HEK293T (cell line): ENCODE measurements at regions not wholly inside any gene's neighbourhood (a gene's known extent, or its start where the extent isn't known, plus 50 kb on each side); places are given as distances from the start of the nearest gene placed in this dataset.

Experiments used
- CTCF ChIA-PET: fragments of 350-600 bp; formaldehyde crosslinking; extraction: SDS; loops from one replicate; lab custom pipeline; 2021; ENCODE audit warnings: antibody characterized with exemption, inconsistent platforms; lab: Yijun Ruan, JAX
- POLR2A ChIA-PET: fragments of 350-600 bp; formaldehyde crosslinking; extraction: SDS; loops from one replicate; lab custom pipeline; 2020; ENCODE audit warnings: antibody characterized with exemption, inconsistent platforms; lab: Yijun Ruan, JAX
- DNase-seq: peaks from one replicate; pipeline ENCODE4 v3.0.0; 2012; ENCODE audit warnings: mixed read lengths; ENCODE audit errors: extremely low spot score
- ARNT ChIP-seq: fragments of 450-650 bp; IDR thresholded peaks from 2 replicates; pipeline ENCODE4 v1.6.1; 2017; ENCODE audit warnings: mild to moderate bottlenecking
- BHLHE40 ChIP-seq: fragments of 450-650 bp; IDR thresholded peaks from 2 replicates; pipeline ENCODE4 v1.6.1; 2016; ENCODE audit warnings: mild to moderate bottlenecking, moderate library complexity, borderline replicate concordance
- CTBP1 ChIP-seq: fragments of 450-650 bp; IDR thresholded peaks from 2 replicates; pipeline ENCODE4 v1.6.1; 2016; ENCODE audit warnings: borderline replicate concordance
- ELF4 ChIP-seq: fragments of 450-650 bp; IDR thresholded peaks from 2 replicates; pipeline ENCODE4 v1.6.1; 2017; ENCODE audit warnings: antibody characterized with exemption
- FOXA1 ChIP-seq: fragments of 450-650 bp; IDR thresholded peaks from 2 replicates; pipeline ENCODE4 v1.6.1; 2016; ENCODE audit warnings: mild to moderate bottlenecking
- FOXK2 ChIP-seq: fragments of 450-650 bp; IDR thresholded peaks from 2 replicates; pipeline ENCODE4 v1.6.1; 2016; ENCODE audit warnings: mild to moderate bottlenecking
- FOXM1 ChIP-seq: fragments of 450-650 bp; IDR thresholded peaks from 2 replicates; pipeline ENCODE4 v1.6.1; 2017; ENCODE audit warnings: mild to moderate bottlenecking, borderline replicate concordance
- HDGF ChIP-seq: fragments of 450-650 bp; IDR thresholded peaks from 2 replicates; pipeline ENCODE4 v1.6.1; 2017; ENCODE audit warnings: antibody characterized with exemption, borderline replicate concordance
- L3MBTL2 ChIP-seq: fragments of 450-650 bp; conservative IDR thresholded peaks from 2 replicates; pipeline ENCODE4 v1.6.1; 2016; ENCODE audit warnings: mild to moderate bottlenecking
- LEF1 ChIP-seq: fragments of 450-650 bp; IDR thresholded peaks from 2 replicates; pipeline ENCODE4 v1.6.1; 2017; ENCODE audit warnings: mild to moderate bottlenecking, borderline replicate concordance
- NFRKB ChIP-seq: fragments of 450-650 bp; IDR thresholded peaks from 2 replicates; pipeline ENCODE4 v1.6.1; 2016; ENCODE audit warnings: mild to moderate bottlenecking, moderate library complexity
- PKNOX1 ChIP-seq: fragments of 450-650 bp; IDR thresholded peaks from 2 replicates; pipeline ENCODE4 v1.6.1; 2016
- SP1 ChIP-seq: fragments of 450-650 bp; IDR thresholded peaks from 2 replicates; pipeline ENCODE4 v1.6.1; 2017
- SUZ12 ChIP-seq: fragments of 450-650 bp; IDR thresholded peaks from 2 replicates; pipeline ENCODE4 v1.6.1; 2016; ENCODE audit warnings: mild to moderate bottlenecking
- TARDBP ChIP-seq: fragments of 450-650 bp; IDR thresholded peaks from 2 replicates; pipeline ENCODE4 v1.6.1; 2016
- ZNF384 ChIP-seq: fragments of 450-650 bp; IDR thresholded peaks from 2 replicates; pipeline ENCODE4 v1.6.1; 2016

GRCh38 chr4:34047363-34047762 is 2197.0 kb downstream of the ARAP2 start:
- TF ChIP-seq SUZ12 (no peak), CTBP1 (no peak), ARNT (no peak), FOXA1 (no peak), ELF4 (no peak), SP1 (no peak), L3MBTL2 (no peak), TARDBP (no peak), PKNOX1 (no peak), HDGF (no peak), ZNF384 (no peak)
- CTCF ChIA-PET, result no interaction called here
- POLR2A ChIA-PET, result no interaction called here
- no peak for DNase-seq

GRCh38 chr4:34066126-34066525 is 2178.2 kb downstream of the ARAP2 start:
- TF ChIP-seq SP1, result no peak
- TF ChIP-seq SUZ12, result no peak
- TF ChIP-seq ZNF384, result no peak
- TF ChIP-seq PKNOX1, result no peak
- TF ChIP-seq FOXM1, result no peak
- no peak for TF ChIP-seq ELF4
- no peak for TF ChIP-seq L3MBTL2
- no peak for TF ChIP-seq FOXA1
- CTCF ChIA-PET, result interaction anchor here (0.6 kb wide), 1 partner anchor 22 kb away, joined by 3 read pairs; no protein-coding TSS in a partner anchor
- POLR2A ChIA-PET, result no interaction called here
- DNase-seq, result no peak

- POLR2A ChIA-PET, result no interaction called here
- CTCF ChIA-PET, result no interaction called here
- no peak for DNase-seq
- TF ChIP-seq FOXM1 (no peak), SP1 (no peak), ELF4 (no peak), CTBP1 (no peak), ARNT (no peak), L3MBTL2 (no peak), FOXA1 (no peak), BHLHE40 (no peak), LEF1 (no peak), SUZ12 (no peak), NFRKB (no peak), HDGF (no peak), PKNOX1 (no peak)
Observed at GRCh38 chr4:34091451-34091850, 2152.9 kb downstream of the ARAP2 start.

GRCh38 chr4:34094114-34094513 is 2150.2 kb downstream of the ARAP2 start:
- no peak for DNase-seq
- TF ChIP-seq TARDBP, result no peak
- no peak for TF ChIP-seq CTBP1
- TF ChIP-seq FOXA1, result no peak
- TF ChIP-seq LEF1, result no peak
- no peak for TF ChIP-seq ELF4
- no peak for TF ChIP-seq FOXM1
- TF ChIP-seq SUZ12, result no peak
- no peak for TF ChIP-seq ZNF384
- no peak for TF ChIP-seq ARNT
- no peak for TF ChIP-seq SP1
- no peak for TF ChIP-seq FOXK2
- no peak for TF ChIP-seq BHLHE40
- no peak for TF ChIP-seq PKNOX1
- TF ChIP-seq NFRKB, result no peak
- no peak for TF ChIP-seq HDGF
- TF ChIP-seq L3MBTL2, result no peak
- ChIA-PET CTCF (no interaction called here), POLR2A (no interaction called here)

- CTCF ChIA-PET, result no interaction called here
- TF ChIP-seq PKNOX1 (no peak), TARDBP (no peak), ARNT (no peak), HDGF (no peak), FOXM1 (no peak), LEF1 (no peak), CTBP1 (no peak), SP1 (no peak), ZNF384 (no peak), FOXA1 (no peak), SUZ12 (no peak), BHLHE40 (no peak), L3MBTL2 (no peak), FOXK2 (no peak), NFRKB (no peak), ELF4 (no peak)
- POLR2A ChIA-PET, result no interaction called here
- DNase-seq, result no peak
Observed at GRCh38 chr4:34105311-34105710, 2139.0 kb downstream of the ARAP2 start.
